T-helper 1 cell treated with Interleukin-12 subunit alpha and Interleukin-12 subunit beta and Interleukin-4 antibody, amounts not matched to agents 30 μg/mL and 1 μg/mL, for 36 hours (primary cell): ENCODE measurements at regions not wholly inside any gene's neighbourhood (a gene's known extent, or its start where the extent isn't known, plus 50 kb on each side); places are given as distances from the start of the nearest gene placed in this dataset.

Experiments used
- H3K27ac Mint-ChIP-seq: one replicate; pipeline ENCODE4 v1.8.0; 2021; ENCODE audit warnings: mild to moderate bottlenecking, mixed read lengths
- H3K27me3 Mint-ChIP-seq: one replicate; pipeline ENCODE4 v1.8.0; 2021; ENCODE audit warnings: low read depth, mixed read lengths
- H3K36me3 Mint-ChIP-seq: one replicate; pipeline ENCODE4 v1.8.0; 2021; ENCODE audit warnings: low read depth, mixed read lengths
- H3K4me1 Mint-ChIP-seq: one replicate; pipeline ENCODE4 v1.8.0; 2021; ENCODE audit warnings: low read depth, mixed read lengths
- H3K4me3 Mint-ChIP-seq: one replicate; pipeline ENCODE4 v1.8.0; 2021; ENCODE audit warnings: mild to moderate bottlenecking, moderate library complexity, mixed read lengths
- H3K9me3 Mint-ChIP-seq: one replicate; pipeline ENCODE4 v1.8.0; 2021; ENCODE audit warnings: mixed read lengths

- H3K27me3 Mint-ChIP-seq = peaks cover 35% of the 10 kb centered on the region
- peaks cover 5% of the 10 kb centered on the region for H3K4me1 Mint-ChIP-seq
- no peaks in the 10 kb centered on the region for H3K36me3 Mint-ChIP-seq
- H3K4me3 Mint-ChIP-seq = no peak overlapping the region
- no peak overlapping the region for H3K27ac Mint-ChIP-seq
- no peaks in the 10 kb centered on the region for H3K9me3 Mint-ChIP-seq
Observed at GRCh38 chr14:21735200-21735599, 61.6 kb upstream of the OR4E1 start.

GRCh38 chr14:21734457-21735074 is 60.9 kb upstream of the OR4E1 start:
- peaks cover 34% of the 10 kb centered on the region for H3K27me3 Mint-ChIP-seq
- H3K9me3 Mint-ChIP-seq = no peaks in the 10 kb centered on the region
- H3K4me3 Mint-ChIP-seq = no peak overlapping the region
- H3K36me3 Mint-ChIP-seq = no peaks in the 10 kb centered on the region
- peak overlapping the region; percentile 13 for H3K27ac Mint-ChIP-seq
- peaks cover 8% of the 10 kb centered on the region for H3K4me1 Mint-ChIP-seq

GRCh38 chr14:21729703-21730233 is 56.1 kb upstream of the OR4E1 start:
- H3K9me3 Mint-ChIP-seq = no peaks in the 10 kb centered on the region
- no peaks in the 10 kb centered on the region for H3K36me3 Mint-ChIP-seq
- peaks cover 37% of the 10 kb centered on the region for H3K27me3 Mint-ChIP-seq
- H3K4me1 Mint-ChIP-seq = peaks cover 8% of the 10 kb centered on the region
- H3K27ac Mint-ChIP-seq = no peak overlapping the region
- H3K4me3 Mint-ChIP-seq = peak overlapping the region; percentile 20

GRCh38 chr14:21725250-21725649 is 51.6 kb upstream of the OR4E1 start:
- no peak overlapping the region for H3K4me3 Mint-ChIP-seq
- no peak overlapping the region for H3K27ac Mint-ChIP-seq

GRCh38 chr14:21724090-21724973 is 50.7 kb upstream of the OR4E1 start:
- Mint-ChIP-seq H3K4me1 (no peaks in the 10 kb centered on the region), H3K27me3 (peaks cover 33% of the 10 kb centered on the region), H3K27ac (no peak overlapping the region), H3K36me3 (no peaks in the 10 kb centered on the region), H3K9me3 (no peaks in the 10 kb centered on the region), H3K4me3 (peak overlapping the region; percentile 52)

More at GRCh38 chr14:21725250-21725649, 51.6 kb upstream of the OR4E1 start:
- Mint-ChIP-seq H3K36me3 (no peaks in the 10 kb centered on the region), H3K27me3 (peaks cover 40% of the 10 kb centered on the region), H3K9me3 (no peaks in the 10 kb centered on the region), H3K4me1 (peaks cover 3% of the 10 kb centered on the region)

GRCh38 chr14:21723431-21724045 is 49.9 kb upstream of the OR4E1 start:
- Mint-ChIP-seq H3K27me3 (peaks cover 35% of the 10 kb centered on the region), H3K36me3 (no peaks in the 10 kb centered on the region), H3K4me3 (peak overlapping the region; percentile 52), H3K9me3 (no peaks in the 10 kb centered on the region), H3K27ac (peak overlapping the region; percentile 43), H3K4me1 (no peaks in the 10 kb centered on the region)
